GM21381 (cell line): ENCODE measurements at regions not wholly inside any gene's neighbourhood (a gene's known extent, or its start where the extent isn't known, plus 50 kb on each side); places are given as distances from the start of the nearest gene placed in this dataset.

Source experiments
- ATAC-seq: cut with Tn5 transposase; IDR thresholded peaks from one replicate; pipeline ENCODE4 v1.9.1; 2021; ENCODE audit warnings: mild to moderate bottlenecking, moderate library complexity; ENCODE audit not compliant: unreplicated experiment

DNA sequence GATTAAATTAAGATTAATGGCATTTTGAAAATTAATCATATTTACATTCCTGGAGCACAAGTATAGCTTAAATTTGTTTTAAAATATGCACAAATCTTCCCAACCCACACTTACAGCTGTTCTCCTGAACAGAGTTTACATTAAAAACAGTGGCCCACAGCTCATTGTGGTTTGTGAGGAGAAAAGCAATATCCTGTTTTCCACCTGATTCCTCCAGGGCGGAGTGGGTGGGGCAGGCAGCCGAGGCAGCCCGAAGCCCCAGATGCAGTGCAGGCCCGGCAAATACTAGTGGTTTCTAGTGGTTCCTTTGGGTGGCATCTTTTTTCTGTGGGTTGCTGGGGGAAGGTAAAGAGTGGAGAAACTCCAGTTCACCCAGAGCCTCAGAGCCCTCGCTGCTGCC is 280.8 kb downstream of the ARHGAP12 start:
- ATAC-seq = no peak

DNA sequence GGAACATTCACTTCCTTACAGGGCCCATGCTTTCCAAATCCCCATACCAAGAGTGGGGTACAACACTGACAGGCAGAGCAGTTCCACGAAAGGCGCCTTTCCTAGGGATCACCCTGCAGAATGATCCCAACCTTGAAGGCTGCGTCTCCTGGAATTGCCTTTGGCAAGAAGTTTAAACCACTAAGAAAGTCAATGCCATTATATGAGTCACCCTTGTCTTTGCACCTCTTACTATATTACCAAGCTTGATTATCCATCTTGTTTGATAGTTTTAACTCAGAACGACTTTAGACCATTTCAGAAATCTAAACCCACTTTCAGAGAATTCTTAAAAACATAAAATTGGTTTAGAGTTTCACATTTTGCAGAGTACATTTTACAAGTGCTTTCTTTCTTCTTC is 282.1 kb downstream of the ARHGAP12 start:
- no peak for ATAC-seq

DNA sequence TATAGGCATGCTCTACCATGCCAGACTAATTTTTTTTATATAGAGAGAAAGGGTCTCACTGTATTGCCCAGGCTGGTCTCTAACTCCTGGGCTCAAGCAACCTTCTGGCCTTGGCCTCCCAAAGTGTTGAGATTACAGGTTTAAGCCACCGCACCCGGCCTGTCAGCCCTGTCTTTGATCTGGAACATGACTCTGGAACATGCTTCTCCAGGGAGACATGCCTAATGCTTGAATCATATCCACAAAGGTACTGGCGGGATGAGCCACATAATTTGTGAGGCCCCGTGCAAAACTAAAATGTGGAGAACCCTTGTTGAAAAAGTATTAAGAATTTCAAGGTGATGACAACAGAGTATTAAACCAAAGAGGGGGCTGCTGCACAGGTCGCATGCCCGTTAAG is 282.8 kb downstream of the ARHGAP12 start:
- no peak for ATAC-seq

DNA sequence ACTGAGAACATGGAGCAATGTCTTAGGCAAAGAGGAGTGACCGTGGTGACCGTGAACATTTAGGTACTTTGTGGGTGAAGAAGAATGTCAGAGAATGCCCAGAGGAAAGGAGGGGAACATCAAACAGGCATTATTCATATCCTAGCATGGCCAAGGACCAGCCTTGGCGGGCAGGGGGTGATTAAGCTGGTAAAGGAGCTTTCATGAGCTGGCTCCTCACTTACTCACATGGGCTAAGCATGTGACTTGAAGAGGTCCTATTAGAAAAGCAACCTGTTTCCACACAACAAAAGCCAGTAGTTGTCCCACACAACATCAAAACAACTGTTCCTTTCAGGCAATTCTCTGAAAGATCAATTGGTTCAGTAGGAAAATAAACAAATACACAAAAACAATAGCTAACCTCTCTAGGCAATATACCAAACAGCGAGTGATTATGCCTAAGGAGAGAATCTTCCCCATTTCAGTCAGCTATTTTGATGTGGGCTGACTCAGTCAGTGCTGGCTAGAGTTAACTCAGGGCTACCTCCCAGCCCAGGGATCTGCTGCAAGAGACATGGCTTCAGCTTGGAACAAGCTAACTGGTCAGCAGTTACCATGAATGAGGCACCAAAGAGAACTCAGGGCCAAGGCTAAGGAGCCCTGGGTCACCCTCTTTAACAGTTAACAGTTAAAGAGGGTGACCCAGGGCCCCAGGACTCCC is 283.5 kb downstream of the ARHGAP12 start:
- ATAC-seq = no peak

DNA sequence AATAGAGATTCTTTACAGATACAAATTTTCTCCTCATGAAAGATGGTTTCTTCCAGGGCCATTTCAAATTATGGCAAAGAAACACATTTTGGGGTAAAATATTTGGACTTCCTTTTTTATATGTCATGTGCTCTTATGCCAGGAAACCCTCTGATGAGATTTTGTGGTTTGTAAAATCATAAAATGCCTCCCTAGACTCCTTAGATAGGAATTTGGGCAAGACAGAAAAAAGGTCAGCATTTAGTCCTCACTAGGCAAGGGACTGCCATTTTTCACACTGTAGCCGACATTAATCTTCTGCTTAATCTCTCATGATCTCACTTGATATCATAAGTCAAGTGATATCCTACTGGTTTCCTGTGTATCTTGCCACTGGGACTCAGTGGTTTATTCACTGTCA is 286.4 kb downstream of the ARHGAP12 start:
- ATAC-seq = no peak

DNA sequence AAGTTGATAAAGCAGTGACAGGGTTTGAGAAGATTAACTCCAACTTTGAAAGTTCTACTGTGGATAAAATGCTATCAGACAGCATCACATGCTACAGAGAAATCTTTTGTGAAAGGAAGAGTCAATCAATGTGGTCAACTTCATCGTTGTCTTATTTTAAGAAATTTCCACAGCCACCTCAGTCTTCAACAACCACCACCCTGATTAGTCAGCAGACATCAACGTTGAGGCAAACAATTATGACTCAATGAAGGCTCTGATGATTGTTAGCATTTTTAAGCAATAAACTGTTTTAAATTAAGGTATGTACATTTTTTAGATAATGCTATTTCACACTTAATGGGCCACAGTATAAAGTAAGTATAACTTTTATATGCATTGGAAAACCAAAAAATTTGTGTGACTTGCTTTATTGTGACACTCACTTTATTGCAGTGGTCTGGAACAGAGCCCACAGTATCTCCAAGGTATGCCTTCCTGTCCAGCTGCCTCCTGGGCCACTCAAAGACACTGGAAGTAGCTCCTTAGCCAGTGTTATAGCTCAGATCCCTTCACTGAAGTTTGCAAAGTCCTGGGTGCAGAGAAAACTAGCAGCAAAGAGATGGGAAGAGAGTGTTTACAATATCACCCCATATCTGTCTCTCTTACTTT is 293.1 kb downstream of the ARHGAP12 start:
- ATAC-seq = no peak

DNA sequence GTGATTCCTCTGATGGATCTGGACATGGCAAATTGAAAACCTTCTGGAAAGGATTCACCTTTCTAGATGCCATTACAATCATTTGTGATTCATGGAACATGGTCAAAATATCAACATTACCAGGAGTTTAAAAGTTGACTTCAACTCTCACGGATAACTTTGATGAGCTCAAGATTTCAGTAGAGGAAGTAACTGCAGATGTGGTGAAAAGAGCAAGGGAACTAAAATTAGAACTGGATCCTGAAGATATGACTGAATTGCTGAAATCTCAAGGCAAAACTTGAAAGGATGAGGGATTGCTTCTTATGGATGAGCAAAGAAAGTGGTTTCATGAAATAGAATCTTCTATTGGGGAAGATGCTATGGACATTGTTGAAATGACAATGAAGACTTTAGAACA is 293.6 kb downstream of the ARHGAP12 start:
- no peak for ATAC-seq

DNA sequence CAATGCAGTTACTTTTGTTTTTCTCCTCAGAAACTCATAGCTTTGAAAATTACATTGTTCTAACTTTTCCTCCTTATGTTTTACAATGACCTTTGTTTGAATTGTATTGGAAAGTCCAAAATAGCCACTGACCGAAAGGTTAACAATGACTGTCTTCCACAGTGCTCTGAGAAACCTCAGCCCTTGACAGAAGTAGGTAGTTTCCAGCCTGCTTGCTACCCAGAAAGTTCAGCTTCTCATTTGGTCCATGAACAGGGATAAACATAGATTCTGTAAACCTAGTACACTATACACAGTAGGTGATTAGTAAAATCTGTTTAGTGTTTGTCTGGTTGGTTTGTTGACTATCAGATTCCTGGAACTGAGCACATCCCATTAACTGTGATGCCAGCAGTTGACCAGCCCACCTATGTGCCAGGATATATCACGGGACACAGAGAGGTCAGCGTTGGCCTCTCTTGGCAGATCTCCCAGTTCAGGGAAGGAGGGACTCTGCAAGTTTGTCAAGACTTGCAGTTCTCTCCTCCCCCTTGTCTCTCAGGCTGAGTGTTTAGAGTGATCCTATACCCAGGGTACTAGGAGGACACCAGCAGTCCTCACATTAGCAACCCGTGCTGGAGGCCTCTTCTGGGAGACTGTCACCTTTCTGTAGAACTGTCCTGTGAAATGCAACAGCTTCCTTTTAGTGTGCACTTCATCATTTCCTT is 297.6 kb downstream of the ARHGAP12 start:
- no peak for ATAC-seq

DNA sequence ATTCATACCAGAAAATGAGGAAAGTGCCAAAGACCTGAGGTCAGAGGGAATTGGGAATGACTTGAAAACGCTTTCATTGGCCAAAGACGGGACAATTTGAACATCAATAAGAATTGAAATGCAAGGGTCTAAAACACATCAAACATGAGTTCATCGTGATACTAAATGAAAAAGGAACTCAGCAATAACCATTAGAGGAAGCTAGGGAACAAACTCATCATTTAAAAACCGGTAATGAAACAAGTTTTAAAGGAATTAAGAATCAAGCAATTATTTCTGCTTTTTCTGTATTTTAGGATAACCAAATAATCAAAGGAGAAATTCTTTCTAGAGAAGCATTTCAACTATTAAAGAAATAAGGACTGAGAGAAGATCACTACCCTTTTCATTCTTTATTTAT is 303.1 kb downstream of the ARHGAP12 start:
- ATAC-seq = no peak

DNA sequence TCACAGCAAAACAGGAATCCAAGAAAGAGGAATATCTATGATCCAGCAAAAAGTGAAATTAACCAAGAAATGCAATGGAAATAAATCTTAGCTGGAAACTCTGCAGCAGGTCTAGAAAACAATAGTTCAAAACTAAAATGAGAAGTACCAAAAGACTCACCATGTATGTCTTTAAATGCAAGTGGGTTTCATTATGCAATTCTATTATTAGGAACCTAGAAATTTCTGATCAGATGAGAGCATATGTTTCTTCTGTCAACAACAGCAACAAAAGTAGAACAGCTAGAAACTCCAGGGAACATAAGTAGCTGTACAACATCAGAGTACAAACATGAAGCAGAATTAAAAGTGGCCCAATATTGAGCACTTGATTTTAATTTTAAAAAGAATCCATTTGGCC is 304.0 kb downstream of the ARHGAP12 start:
- ATAC-seq = no peak

DNA sequence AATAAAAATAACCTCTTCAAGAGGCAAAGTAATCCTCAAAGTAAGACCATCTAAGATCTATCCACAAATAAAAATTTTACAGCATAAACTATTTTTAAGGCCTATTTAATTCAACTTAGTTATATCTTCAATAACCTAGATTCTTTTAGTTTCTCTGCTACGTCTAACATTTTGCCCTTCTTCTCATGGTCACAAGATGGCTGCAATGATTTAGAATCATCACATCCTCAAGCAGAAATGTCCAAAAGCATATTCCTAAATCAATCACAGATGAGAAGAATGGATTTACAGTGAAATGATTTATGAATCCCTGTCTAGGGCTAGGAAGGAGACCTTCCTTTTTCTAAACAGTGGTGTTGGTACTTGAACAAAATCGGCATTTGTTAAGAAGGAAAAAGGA is 304.7 kb downstream of the ARHGAP12 start:
- ATAC-seq = no peak

DNA sequence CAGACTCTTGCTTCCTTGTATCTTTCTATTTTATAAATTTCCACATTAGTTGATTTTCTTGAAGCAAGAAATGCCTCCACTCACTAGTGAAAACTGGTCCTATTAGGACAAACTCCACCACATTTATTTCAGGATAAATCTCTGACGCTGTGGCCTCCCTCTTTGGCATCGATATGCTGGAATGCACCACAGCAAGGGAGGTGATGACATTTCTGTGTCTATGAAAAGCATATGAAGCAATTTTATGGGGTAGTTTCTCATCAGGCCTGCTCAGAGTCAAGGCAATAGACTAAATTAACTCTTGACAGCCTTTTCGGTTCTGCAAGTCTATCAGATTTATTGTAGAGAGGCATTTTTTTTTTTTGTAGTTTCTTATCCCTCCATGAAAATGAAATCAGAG is 304.4 kb downstream of the ZEB1 start:
- ATAC-seq = no peak

DNA sequence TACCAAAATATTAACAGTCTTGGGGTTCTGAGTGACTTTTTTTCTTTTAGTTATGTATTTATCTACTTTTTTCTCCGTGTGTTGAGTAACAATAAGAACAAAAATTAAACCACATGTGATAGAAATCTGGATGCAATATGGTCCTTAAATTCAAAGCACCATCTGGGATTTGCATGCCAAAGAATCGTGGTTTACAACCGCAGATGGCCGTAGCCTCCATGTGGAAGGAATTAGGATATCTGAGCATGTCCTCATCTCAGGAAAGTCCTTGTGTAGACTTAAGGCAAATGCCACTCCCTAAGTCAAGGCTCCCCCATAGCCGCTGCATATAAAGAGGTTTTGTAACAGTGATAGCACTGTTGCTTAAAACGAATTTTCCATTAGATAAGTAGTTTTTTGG is 304.0 kb downstream of the ZEB1 start:
- ATAC-seq = no peak

DNA sequence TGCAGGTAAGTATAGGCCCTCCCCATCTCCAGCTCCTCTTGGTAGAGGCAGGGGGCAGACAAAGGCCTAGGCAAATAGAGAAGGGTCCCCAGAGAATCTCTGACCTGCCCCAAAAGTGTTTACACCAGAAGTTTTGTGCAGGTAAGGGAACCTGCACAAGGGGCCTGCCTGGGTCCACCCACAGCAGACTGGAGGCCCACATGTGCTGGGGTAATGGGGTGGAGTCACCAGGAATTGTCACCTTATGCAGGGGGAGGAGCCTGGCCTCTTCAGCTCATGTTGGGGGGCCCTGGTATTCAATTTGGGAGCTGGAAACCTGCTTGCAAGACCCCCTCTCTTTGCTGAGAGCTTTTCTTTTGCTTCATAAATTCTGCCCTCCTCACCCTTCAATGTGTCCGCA is 302.7 kb downstream of the ZEB1 start:
- no peak for ATAC-seq

DNA sequence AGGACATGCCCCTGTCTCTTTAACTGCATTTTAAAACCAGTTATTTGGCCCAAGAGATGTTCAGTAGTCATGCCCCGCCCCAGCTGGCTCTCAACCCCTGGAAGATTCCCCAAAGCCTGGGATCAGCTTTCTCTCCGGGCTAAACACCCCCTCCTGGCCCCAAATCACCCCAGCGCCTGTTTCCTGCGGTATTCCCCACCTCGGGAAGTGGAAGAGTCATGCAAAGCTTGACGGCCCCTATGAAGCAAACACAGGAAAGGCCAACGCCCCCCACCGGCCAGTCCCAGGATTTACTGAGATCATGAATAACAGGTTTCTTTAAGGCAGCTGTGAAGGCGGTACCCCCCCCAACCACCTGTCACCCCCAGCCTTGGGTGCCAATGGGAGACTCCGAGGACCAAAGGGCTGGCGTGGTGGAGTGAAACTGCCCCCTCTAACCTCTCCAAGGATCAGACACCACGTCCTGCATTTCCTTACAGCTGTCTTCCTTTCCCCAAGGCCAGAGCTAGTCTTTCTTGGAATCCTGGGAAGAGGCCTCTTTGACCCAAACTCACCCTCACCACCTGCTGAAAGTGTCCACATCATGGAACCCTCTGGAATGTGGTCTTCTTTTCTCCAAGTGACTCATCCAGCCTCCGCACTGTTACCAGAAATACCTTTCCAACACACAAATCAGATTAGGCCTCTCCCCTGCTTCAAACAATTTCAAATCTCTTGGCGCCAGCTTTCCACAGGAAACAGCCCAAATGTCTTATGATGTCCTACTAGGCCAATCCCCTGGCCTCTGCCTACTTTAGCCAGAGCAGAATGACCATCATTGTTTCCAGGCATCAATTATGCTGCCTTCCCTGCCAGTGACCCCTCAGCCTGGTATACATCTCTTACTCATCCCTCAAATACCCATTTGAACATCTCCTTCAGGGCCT is 301.5 kb downstream of the ZEB1 start:
- ATAC-seq = no peak

DNA sequence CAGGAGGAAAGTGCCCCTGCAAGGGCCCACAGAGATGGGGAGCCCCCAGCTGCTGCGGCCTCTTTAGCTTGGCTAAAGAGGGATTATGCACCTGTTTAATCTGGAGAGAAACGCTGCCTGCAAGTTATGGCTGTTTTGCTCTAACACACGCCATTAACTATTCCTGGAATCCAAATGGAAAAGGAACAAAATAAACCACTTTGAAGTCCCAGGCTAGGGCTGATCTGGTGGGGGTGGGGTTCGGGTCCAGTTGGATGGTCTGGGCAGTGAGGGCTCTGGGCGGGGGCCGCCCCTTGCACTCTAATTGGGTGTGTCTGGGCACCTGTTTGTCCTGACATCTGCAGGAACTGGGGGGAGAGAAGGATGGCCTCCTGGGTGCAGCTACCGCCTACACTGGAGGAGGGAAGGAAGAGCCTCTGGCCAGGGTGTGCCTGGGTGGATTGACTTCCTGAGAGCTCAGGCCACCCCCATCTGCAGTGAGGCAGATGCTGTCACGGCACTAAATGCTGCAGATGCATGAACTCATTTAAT is 300.6 kb downstream of the ZEB1 start:
- no peak for ATAC-seq

DNA sequence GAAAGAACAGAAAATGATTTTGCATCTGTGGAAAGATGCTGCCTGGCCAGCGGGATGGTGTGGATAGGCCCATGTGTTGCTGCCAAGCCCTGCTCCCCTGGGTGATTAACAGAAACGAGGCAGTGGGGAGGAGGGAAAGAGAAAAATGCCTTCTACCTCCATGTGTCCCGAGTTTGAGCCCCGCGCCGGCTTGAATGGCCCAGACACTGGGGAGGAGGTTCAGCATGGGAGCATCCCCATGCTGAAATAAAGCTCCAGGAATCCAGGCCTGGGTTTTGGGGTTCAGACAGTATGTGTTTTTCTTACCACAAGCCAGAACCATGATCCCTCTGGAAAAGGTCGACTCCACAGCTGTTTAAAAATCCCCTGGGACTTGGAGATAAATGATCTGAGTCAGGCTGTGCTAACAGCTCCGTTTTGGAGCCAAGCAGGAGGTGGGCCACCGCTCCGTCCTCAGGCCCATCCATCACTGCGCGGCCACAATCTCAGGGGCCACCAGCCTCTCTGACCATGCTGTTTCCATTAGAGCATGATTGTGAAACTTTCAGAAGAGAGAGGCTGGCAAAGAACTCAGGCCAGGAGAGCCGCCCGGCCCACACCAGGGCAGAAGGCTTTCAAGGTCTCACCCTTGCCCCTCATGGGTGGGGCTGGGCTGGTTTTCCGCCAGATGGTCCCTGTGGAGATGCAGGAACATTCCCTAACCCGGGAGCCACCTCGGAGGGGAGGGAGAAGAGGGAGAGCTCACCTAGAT is 299.7 kb downstream of the ZEB1 start:
- no peak for ATAC-seq

DNA sequence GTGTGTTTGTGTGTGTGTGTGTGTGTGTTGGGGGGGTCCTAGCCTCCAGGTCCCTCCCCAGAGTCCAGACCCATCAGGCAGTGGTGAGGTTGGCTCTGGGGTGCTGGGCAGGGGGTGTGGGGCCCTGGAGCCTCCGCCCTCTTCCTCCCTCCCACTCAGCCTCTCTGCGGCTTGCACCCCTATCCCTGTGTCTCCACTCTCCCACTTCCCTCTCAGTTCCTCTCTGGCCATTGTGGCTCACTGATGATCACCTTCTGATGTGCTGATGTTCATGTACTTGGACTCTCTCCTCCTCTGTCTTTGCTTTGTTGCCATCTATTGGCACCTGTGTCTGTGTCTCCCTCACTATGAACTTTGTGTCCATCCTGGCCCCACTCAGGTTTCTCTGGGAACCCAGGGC is 298.7 kb downstream of the ZEB1 start:
- ATAC-seq = no peak

DNA sequence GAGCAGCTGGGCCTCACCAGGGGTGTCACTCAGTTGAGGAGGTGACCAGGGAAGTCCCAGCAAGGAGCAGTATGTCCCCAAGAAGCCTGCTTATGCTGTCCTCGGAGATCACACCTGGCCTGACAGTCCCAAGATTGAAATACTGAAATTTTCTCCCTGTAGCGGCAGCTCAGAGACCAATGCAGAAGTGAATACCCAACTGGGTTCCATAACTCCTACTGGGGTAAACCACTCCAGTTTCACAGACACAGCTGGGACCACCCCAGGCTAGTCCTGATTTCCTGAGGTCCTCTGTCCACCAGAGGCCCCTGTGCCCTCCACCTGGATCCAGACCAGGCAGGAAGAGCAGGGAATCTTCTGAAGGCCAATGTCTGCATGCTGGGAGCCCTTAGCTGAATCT is 298.1 kb downstream of the ZEB1 start:
- no peak for ATAC-seq

DNA sequence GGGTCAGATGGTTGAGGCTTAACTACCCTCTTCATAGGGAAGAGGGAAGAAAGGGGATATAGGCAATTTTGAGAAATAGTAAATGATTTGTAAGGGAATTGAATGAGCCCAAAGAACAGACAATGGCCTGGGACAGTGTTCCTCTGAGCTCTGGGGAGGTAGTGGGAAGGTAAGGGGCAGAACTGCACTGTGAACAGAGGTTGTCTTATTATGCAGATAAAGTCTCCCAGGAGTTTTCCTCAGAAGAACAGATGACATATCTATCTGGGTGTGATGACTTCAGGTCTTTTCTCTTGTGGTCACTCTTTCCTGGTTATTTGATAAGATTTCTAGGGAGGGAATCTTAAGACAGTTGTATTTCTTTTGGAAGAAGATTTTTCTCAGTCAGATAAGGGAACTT is 296.1 kb downstream of the ZEB1 start:
- ATAC-seq = no peak
